Breast epithelium (tissue), 3 donors: ENCODE measurements at regions not wholly inside any gene's neighbourhood (a gene's known extent, or its start where the extent isn't known, plus 50 kb on each side); places are given as distances from the start of the nearest gene placed in this dataset.

Experiments used
- CTCF ChIP-seq, 3 donors: fragments of 450-650 bp; IDR thresholded peaks; one replicate each; pipeline ENCODE4 v1.5.1; 2016 to 2017; ENCODE audit warnings: antibody characterized with exemption in 3 of 3, mild to moderate bottlenecking in 3 of 3, moderate library complexity in 3 of 3
- POLR2A ChIP-seq: fragments of 450-650 bp; IDR thresholded peaks from one replicate; pipeline ENCODE4 v1.6.1; 2016; ENCODE audit warnings: antibody characterized with exemption, mild to moderate bottlenecking, moderate library complexity

DNA sequence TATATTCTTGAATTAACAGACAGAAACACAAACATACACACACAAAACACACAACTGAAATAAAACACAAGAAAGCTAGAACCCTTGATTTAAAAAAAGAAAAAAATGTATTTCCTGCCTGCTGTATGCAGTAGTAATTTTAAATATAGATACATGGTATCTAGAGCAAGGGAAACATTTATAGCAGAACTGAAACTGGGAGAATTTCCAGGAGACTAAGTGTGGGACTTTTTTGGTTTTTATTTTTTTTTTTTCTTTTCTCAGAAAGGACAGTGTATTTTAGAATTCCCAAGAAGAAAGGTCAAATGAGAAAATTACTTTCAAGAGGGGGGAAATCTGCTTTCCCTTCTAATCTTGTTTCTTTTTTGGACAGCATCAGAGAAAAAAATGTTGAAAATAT is 558.9 kb upstream of the PKDCC start:
- TF ChIP-seq CTCF (IDR thresholded peaks at IDR 0.05) (no peak), POLR2A (no peak)
